Endothelial cell of umbilical vein (primary cell): ENCODE measurements at regions not wholly inside any gene's neighbourhood (a gene's known extent, or its start where the extent isn't known, plus 50 kb on each side); places are given as distances from the start of the nearest gene placed in this dataset.

Source experiments
- BruUV-seq: library from RNA; stranded (reverse); fragments of 400-500 nt; replicated peaks from 2 replicates; lab custom pipeline; 2021; lab: Mats Ljungman, UMichigan
- CTCF ChIA-PET: fragments of 300-600, 350-600 bp; sonication (Branson Sonifier 250); formaldehyde crosslinking; loops from one replicate; lab custom pipeline; 2021; ENCODE audit warnings: antibody characterized with exemption, inconsistent platforms; lab: Charles Lee
- POLR2A ChIA-PET: fragments of 300-600, 350-600 bp; sonication (Branson Sonifier 250); formaldehyde crosslinking; loops from one replicate; lab custom pipeline; 2021; ENCODE audit warnings: antibody characterized with exemption, inconsistent platforms; lab: Charles Lee
- DNase-seq: peaks from one replicate; pipeline ENCODE4 v3.0.0-alpha.2; 2011; ENCODE audit warnings: low read depth, low spot score
- FAIRE-seq: peaks from 2 replicates; lab custom pipeline; 2011; peaks lifted over from hg19 to GRCh38; lab: Jason Lieb, UNC
- H2AFZ ChIP-seq: 2 replicates; pipeline ENCODE4 v1.6.0; 2012; ENCODE audit warnings: low read depth, low read length, control low read depth, inconsistent platforms
- H3K27ac ChIP-seq: 2 replicates; pipeline ENCODE4 v1.5.1; 2011; ENCODE audit warnings: low read depth, mild to moderate bottlenecking, control low read depth, low read length, moderate library complexity; ENCODE audit not compliant: insufficient read depth
- H3K27me3 ChIP-seq, 2 experiments: 2 replicates each; pipeline versions ENCODE4 v1.6.0 to v1.6.1; 2011; ENCODE audit warnings: low read length in 2 of 2, mixed read lengths in 1 of 2; ENCODE audit not compliant: control insufficient read depth in 2 of 2, insufficient read depth in 2 of 2
- H3K36me3 ChIP-seq, 2 experiments: 2 replicates in 1 of 2; 3 replicates in 1 of 2; pipeline ENCODE4 v1.5.1; 2011; ENCODE audit warnings: low read length in 2 of 2, mild to moderate bottlenecking in 1 of 2, moderate library complexity in 1 of 2; ENCODE audit not compliant: control insufficient read depth in 2 of 2, insufficient read depth in 2 of 2; ENCODE audit errors: extremely low read depth in 1 of 2
- H3K4me1 ChIP-seq: 3 replicates; pipeline ENCODE4 v1.5.1; 2011; ENCODE audit warnings: mild to moderate bottlenecking, low read length; ENCODE audit not compliant: control insufficient read depth, insufficient read depth; ENCODE audit errors: extremely low read depth
- H3K4me2 ChIP-seq: 2 replicates; pipeline ENCODE4 v1.6.1; 2011; ENCODE audit warnings: low read length, control low read depth, mixed read lengths; ENCODE audit not compliant: insufficient read depth
- H3K4me3 ChIP-seq, 3 experiments: fragments of 200-600 bp in 1 of 3; sonication (generic), shearing (Covaris generic) in 1 of 3; replicated peaks in 1 of 3; 2 replicates each; pipeline ENCODE4 v1.5.1; 2011 to 2016; ENCODE audit warnings: control low read depth in 3 of 3, low read length in 3 of 3, mild to moderate bottlenecking in 2 of 3, inconsistent platforms in 1 of 3, low read depth in 1 of 3, moderate library complexity in 1 of 3; ENCODE audit not compliant: insufficient read depth in 1 of 3
- H3K79me2 ChIP-seq: 2 replicates; pipeline ENCODE4 v1.6.0; 2012; ENCODE audit warnings: low read length, inconsistent platforms; ENCODE audit not compliant: control insufficient read depth, insufficient read depth
- H3K9ac ChIP-seq: replicated peaks from 2 replicates; pipeline ENCODE3; 2011; ENCODE audit warnings: low read length, control low read depth; ENCODE audit not compliant: insufficient read depth; ENCODE audit errors: extremely low read depth
- H3K9me1 ChIP-seq: replicated peaks from 3 replicates; pipeline ENCODE4 v1.6.0; 2011; ENCODE audit warnings: mild to moderate bottlenecking, low read length; ENCODE audit not compliant: control insufficient read depth, insufficient read depth; ENCODE audit errors: extremely low read depth
- H3K9me3 ChIP-seq: replicated peaks from 2 replicates; pipeline ENCODE4 v1.5.1; 2012; ENCODE audit warnings: low read length, inconsistent platforms; ENCODE audit not compliant: control insufficient read depth, insufficient read depth
- H4K20me1 ChIP-seq: replicated peaks from 2 replicates; pipeline ENCODE3; 2011; ENCODE audit warnings: mild to moderate bottlenecking, low read length; ENCODE audit not compliant: control insufficient read depth, insufficient read depth; ENCODE audit errors: extremely low read depth
- CTCF ChIP-seq, 2 donors: IDR thresholded peaks; 1 replicate in 1 of 2; 2 replicates in 1 of 2; pipeline ENCODE4 v1.5.1; 2011; ENCODE audit warnings: low read length in 2 of 2, mild to moderate bottlenecking in 2 of 2, moderate library complexity in 2 of 2, control low read depth in 1 of 2, inconsistent platforms in 1 of 2, low read depth in 1 of 2; ENCODE audit not compliant: insufficient read depth in 1 of 2; ENCODE audit errors: extremely low read depth in 1 of 2
- EZH2 ChIP-seq: IDR thresholded peaks from 2 replicates; pipeline ENCODE4 v1.6.1; 2012; ENCODE audit warnings: borderline replicate concordance, low read depth, mild to moderate bottlenecking, moderate library complexity, low read length, inconsistent platforms; ENCODE audit not compliant: severe bottlenecking
- FOS ChIP-seq: IDR thresholded peaks from 2 replicates; pipeline ENCODE4 v1.6.1; 2011; ENCODE audit warnings: mild to moderate bottlenecking, low read length, moderate library complexity, borderline replicate concordance; ENCODE audit not compliant: insufficient read depth
- GATA2 ChIP-seq: IDR thresholded peaks from 2 replicates; pipeline ENCODE4 v1.7.0; 2011; ENCODE audit warnings: low read depth, mild to moderate bottlenecking, moderate library complexity, mixed read lengths, low read length; ENCODE audit not compliant: insufficient read length, insufficient read depth
- JUN ChIP-seq: IDR thresholded peaks from 2 replicates; pipeline ENCODE4 v1.6.1; 2011; ENCODE audit warnings: borderline replicate concordance, low read depth; ENCODE audit not compliant: insufficient read length, insufficient read depth
- MYC ChIP-seq: IDR thresholded peaks from one replicate; pipeline ENCODE4 v1.6.1; 2011; ENCODE audit warnings: mild to moderate bottlenecking, low read depth, low read length
- POLR2A ChIP-seq: IDR thresholded peaks from 2 replicates; pipeline ENCODE4 v1.6.1; 2012; ENCODE audit warnings: low read depth, mild to moderate bottlenecking, control low read depth, low read length
- POLR2AphosphoS5 ChIP-seq: IDR thresholded peaks from 2 replicates; pipeline ENCODE4 v1.6.1; 2012; ENCODE audit warnings: low read depth, mild to moderate bottlenecking, control low read depth, low read length, moderate library complexity; ENCODE audit not compliant: insufficient read depth
- dilution Hi-C: fragments of 300-500 bp; cut with MboI; formaldehyde crosslinking; loops from one replicate; pipeline ENCODE4 v1.15.0; 2019; ENCODE audit warnings: low sequenced_read_pairs; ENCODE audit not compliant: extremely low pct_ligation_motif_present
- intact Hi-C: fragments of 100-400 bp; cut with micrococcal nuclease; formaldehyde crosslinking; loops from one replicate; pipeline ENCODE4 v1.10.0; 2022
- TF ChIP-seq, protein P1 (sequence below): IDR thresholded peaks from 2 replicates; pipeline ENCODE4 v1.6.1; 2011; ENCODE audit not compliant: insufficient read depth, insufficient read length

GRCh38 chr1:199377211-199377610 lies 650.3 kb upstream of the NR5A2 start:
- intact Hi-C loops (no loop called here), dilution Hi-C loops (no loop called here)
- no peak overlapping the region for H3K4me3 ChIP-seq
- no peaks in the 10 kb centered on the region for H3K9me3 ChIP-seq
- CTCF ChIA-PET, result interaction anchor here (0.7 to 1.0 kb wide), 3 partner anchors 9 to 43 kb away, joined by 3 to 5 read pairs (median 3); no protein-coding TSS in a partner anchor
- H3K4me2 ChIP-seq, result no peak overlapping the region
- H3K27me3 ChIP-seq, result no peaks in the 10 kb centered on the region
- FAIRE-seq (no peak), DNase-seq (no peak)
- H4K20me1 ChIP-seq, result no peaks in the 10 kb centered on the region
- H2AFZ ChIP-seq, result no peak overlapping the region
- no peaks in the 10 kb centered on the region for H3K9me1 ChIP-seq
- BruUV-seq, result no TSS peak
- no peaks in the 10 kb centered on the region for H3K36me3 ChIP-seq
- no peaks in the 10 kb centered on the region for H3K4me1 ChIP-seq
- no peaks in the 10 kb centered on the region for H3K79me2 ChIP-seq
- no peak overlapping the region for H3K9ac ChIP-seq
- H3K27ac ChIP-seq, result no peak overlapping the region
- no peak for TF ChIP-seq POLR2AphosphoS5
- no peak for TF ChIP-seq FOS
- no peak for TF ChIP-seq GATA2
- TF ChIP-seq POLR2A, result no peak
- no peak for TF ChIP-seq MYC
- TF ChIP-seq, protein P1, sequence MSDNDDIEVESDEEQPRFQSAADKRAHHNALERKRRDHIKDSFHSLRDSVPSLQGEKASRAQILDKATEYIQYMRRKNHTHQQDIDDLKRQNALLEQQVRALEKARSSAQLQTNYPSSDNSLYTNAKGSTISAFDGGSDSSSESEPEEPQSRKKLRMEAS, result no peak
- no peak for TF ChIP-seq JUN
- no peak for TF ChIP-seq CTCF (IDR thresholded peaks at IDR 0.05; ENCODE audit: extremely low read depth in 1 of 2, insufficient read depth in 1 of 2, low read depth in 1 of 2, low read length in 2 of 2)
- no peak for TF ChIP-seq EZH2
- POLR2A ChIA-PET, result no interaction called here
